ENCODE measurements at regions not wholly inside any gene's neighbourhood (a gene's known extent, or its start where the extent isn't known, plus 50 kb on each side); places are given as distances from the start of the nearest gene placed in this dataset.

GRCh38 chr5:125496393-125496792 lies 750.0 kb upstream of the ZNF608 start:
- no peak overlapping the region for H2AFZ ChIP-seq (ENCODE audit: low read depth, low read length)
- no peaks in the 10 kb centered on the region for H3K9me1 ChIP-seq (replicated peaks; ENCODE audit: control insufficient read depth, extremely low read depth, insufficient read depth, low read length)
- FAIRE-seq (no peak), DNase-seq (ENCODE audit: low read depth, low spot score) (no peak)
- H3K4me2 ChIP-seq (ENCODE audit: insufficient read depth, low read length) = no peak overlapping the region
- H3K9ac ChIP-seq (replicated peaks; ENCODE audit: extremely low read depth, insufficient read depth, low read length) = no peak overlapping the region
- ChIA-PET POLR2A (no interaction called here), CTCF (no interaction called here)
- intact Hi-C loops (cut with micrococcal nuclease) = no loop called here
- no TSS peak for BruUV-seq (replicated peaks)
- H3K4me1 ChIP-seq (ENCODE audit: control insufficient read depth, extremely low read depth, insufficient read depth, low read length) = no peaks in the 10 kb centered on the region
- H3K36me3 ChIP-seq (ENCODE audit: control insufficient read depth in 2 of 2, extremely low read depth in 1 of 2, insufficient read depth in 2 of 2, low read length in 2 of 2) = no peaks in the 10 kb centered on the region
- H3K4me3 ChIP-seq (replicated peaks in 1 of 3; ENCODE audit: insufficient read depth in 1 of 3, low read depth in 1 of 3, low read length in 3 of 3) = no peak overlapping the region
- no peaks in the 10 kb centered on the region for H3K9me3 ChIP-seq (replicated peaks; ENCODE audit: control insufficient read depth, insufficient read depth, low read length)
- H3K27me3 ChIP-seq (ENCODE audit: control insufficient read depth in 2 of 2, insufficient read depth in 2 of 2, low read length in 2 of 2) = no peaks in the 10 kb centered on the region
- H3K27ac ChIP-seq (ENCODE audit: insufficient read depth, low read depth, low read length) = no peak overlapping the region
- TF ChIP-seq, protein P1, sequence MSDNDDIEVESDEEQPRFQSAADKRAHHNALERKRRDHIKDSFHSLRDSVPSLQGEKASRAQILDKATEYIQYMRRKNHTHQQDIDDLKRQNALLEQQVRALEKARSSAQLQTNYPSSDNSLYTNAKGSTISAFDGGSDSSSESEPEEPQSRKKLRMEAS (IDR thresholded peaks at IDR 0.05; ENCODE audit: insufficient read depth, insufficient read length) = no peak
- no peak for TF ChIP-seq CTCF (IDR thresholded peaks at IDR 0.05; ENCODE audit: extremely low read depth in 1 of 2, insufficient read depth in 1 of 2, low read depth in 1 of 2, low read length in 2 of 2)
- TF ChIP-seq MYC (IDR thresholded peaks at IDR 0.05; ENCODE audit: low read depth, low read length) = no peak
- no peak for TF ChIP-seq EZH2 (IDR thresholded peaks at IDR 0.05; ENCODE audit: borderline replicate concordance, low read depth, low read length, severe bottlenecking)
- no peak for TF ChIP-seq GATA2 (IDR thresholded peaks at IDR 0.05; ENCODE audit: insufficient read depth, insufficient read length, low read depth, low read length)
- no peak for TF ChIP-seq POLR2AphosphoS5 (IDR thresholded peaks at IDR 0.05; ENCODE audit: insufficient read depth, low read depth, low read length)
- TF ChIP-seq FOS (IDR thresholded peaks at IDR 0.05; ENCODE audit: borderline replicate concordance, insufficient read depth, low read length) = no peak
- no peak for TF ChIP-seq JUN (IDR thresholded peaks at IDR 0.05; ENCODE audit: borderline replicate concordance, insufficient read depth, insufficient read length, low read depth)
- TF ChIP-seq POLR2A (IDR thresholded peaks at IDR 0.05; ENCODE audit: low read depth, low read length) = no peak
- no peaks in the 10 kb centered on the region for H3K79me2 ChIP-seq (ENCODE audit: control insufficient read depth, insufficient read depth, low read length)
- dilution Hi-C loops (cut with MboI; ENCODE audit: extremely low pct_ligation_motif_present, low sequenced_read_pairs) = no loop called here
- H4K20me1 ChIP-seq (replicated peaks; ENCODE audit: control insufficient read depth, extremely low read depth, insufficient read depth, low read length) = no peaks in the 10 kb centered on the region

All from endothelial cell of umbilical vein (primary cell).